K562 (cell line): ENCODE measurements at regions not wholly inside any gene's neighbourhood (a gene's known extent, or its start where the extent isn't known, plus 50 kb on each side); places are given as distances from the start of the nearest gene placed in this dataset.

ENCODE experiments used
- ATAC-seq: fragments of 200-7000 bp; cut with Tn5 transposase; 3 replicates; pipeline ENCODE4 v1.9.1; 2020; ENCODE audit warnings: moderate library complexity
- BruUV-seq: library from RNA; stranded (reverse); fragments of 400-500 nt; replicated peaks from 2 replicates; lab custom pipeline; 2021; lab: Mats Ljungman, UMichigan
- CTCF ChIA-PET: fragments of 300-600 bp; formaldehyde crosslinking; extraction: SDS; loops from one replicate; lab custom pipeline; 2021; ENCODE audit warnings: low intra/inter-chr PET ratio; lab: Yijun Ruan, JAX
- POLR2A ChIA-PET: fragments of 300-600, 350-650 bp; sonication (Branson Sonifier 250); formaldehyde crosslinking; extraction: SDS; loops from one replicate; lab custom pipeline; 2021; ENCODE audit warnings: antibody characterized with exemption, inconsistent platforms; lab: Yijun Ruan, JAX
- DNase-seq, 4 experiments: peaks; one replicate each; pipeline versions ENCODE4 v3.0.0 to v3.0.0-alpha.2; 2011 to 2018; ENCODE audit warnings: low spot score in 3 of 4, mixed read lengths in 3 of 4; ENCODE audit errors: extremely low read depth in 1 of 4
- FAIRE-seq: peaks from 2 replicates; lab custom pipeline; 2011; peaks lifted over from hg19 to GRCh38; lab: Jason Lieb, UNC
- H2AFZ ChIP-seq: 2 replicates; pipeline ENCODE4 v1.6.0; 2011; ENCODE audit warnings: low read depth, low read length, control low read depth, inconsistent platforms
- H3K27ac ChIP-seq: fragments of 200-600 bp; 3 replicates; pipeline ENCODE4 v1.8.0; 2011; ENCODE audit warnings: low read depth, mild to moderate bottlenecking, control low read depth, inconsistent platforms, low read length, moderate library complexity, mixed read lengths; ENCODE audit errors: extremely low read depth
- H3K27me3 ChIP-seq, 2 experiments: fragments of 300-600 bp in 1 of 2; 2 replicates in 1 of 2; 3 replicates in 1 of 2; pipeline versions ENCODE4 v1.6.0 to v1.8.0; 2011; ENCODE audit warnings: inconsistent platforms in 2 of 2, low read length in 2 of 2, mild to moderate bottlenecking in 1 of 2, mixed read lengths in 1 of 2, moderate library complexity in 1 of 2; ENCODE audit not compliant: control insufficient read depth in 2 of 2, insufficient read depth in 2 of 2
- H3K36me3 ChIP-seq: fragments of 300-600 bp; 3 replicates; pipeline ENCODE4 v1.8.0; 2011; ENCODE audit warnings: mild to moderate bottlenecking, low read length, inconsistent platforms; ENCODE audit not compliant: control insufficient read depth, insufficient read depth
- H3K4me1 ChIP-seq, 2 experiments: fragments of 200-600 bp in 1 of 2; replicated peaks in 1 of 2; 2 replicates in 1 of 2; 3 replicates in 1 of 2; pipeline versions ENCODE4 v1.5.1 to v1.8.0; 2011; ENCODE audit warnings: inconsistent platforms in 2 of 2, low read length in 2 of 2, mild to moderate bottlenecking in 1 of 2, mixed read lengths in 1 of 2, moderate library complexity in 1 of 2; ENCODE audit not compliant: control insufficient read depth in 2 of 2, insufficient read depth in 2 of 2
- H3K4me2 ChIP-seq: 2 replicates; pipeline ENCODE4 v1.6.1; 2011; ENCODE audit warnings: low read length, control low read depth, inconsistent platforms, mixed read lengths; ENCODE audit not compliant: insufficient read depth
- H3K4me3 ChIP-seq: fragments of 200-600 bp; sonication (generic), shearing (Covaris generic); 2 replicates; pipeline ENCODE4 v1.5.1; 2016; ENCODE audit warnings: control low read depth, inconsistent platforms
- H3K79me2 ChIP-seq: fragments of 200-600 bp; 3 replicates; pipeline ENCODE4 v1.8.0; 2011; ENCODE audit warnings: low read length, inconsistent platforms; ENCODE audit not compliant: control insufficient read depth, insufficient read depth
- H3K9ac ChIP-seq, 2 experiments: 2 replicates each; pipeline versions ENCODE4 v1.6.0 to v1.6.1; 2011; ENCODE audit warnings: low read depth in 2 of 2, low read length in 2 of 2, control low read depth in 1 of 2, inconsistent platforms in 1 of 2, mild to moderate bottlenecking in 1 of 2, mixed read lengths in 1 of 2; ENCODE audit not compliant: insufficient read depth in 1 of 2
- H3K9me1 ChIP-seq: one replicate; pipeline ENCODE4 v1.6.0; 2011; ENCODE audit warnings: inconsistent platforms, mild to moderate bottlenecking, low read length, moderate library complexity; ENCODE audit not compliant: control insufficient read depth, insufficient read depth
- H3K9me3 ChIP-seq: replicated peaks from 2 replicates; pipeline ENCODE4 v1.5.1; 2011; ENCODE audit warnings: low read depth, low read length, inconsistent platforms; ENCODE audit not compliant: control insufficient read depth, insufficient read depth
- H4K20me1 ChIP-seq: replicated peaks from 2 replicates; pipeline ENCODE4 v1.6.1; 2011; ENCODE audit warnings: low read length, inconsistent platforms, mixed read lengths; ENCODE audit not compliant: control insufficient read depth, insufficient read depth
- ARNT ChIP-seq, 2 experiments: fragments of 450-650 bp; IDR thresholded peaks; 2 replicates each; pipeline ENCODE4 v1.6.1; 2016; ENCODE audit warnings: mild to moderate bottlenecking in 1 of 2
- BCL6 ChIP-seq: fragments of 250-450 bp; sonication (Bioruptor Pico); IDR thresholded peaks from 2 replicates; pipeline ENCODE4 v1.4.0; 2020
- EP400 ChIP-seq: fragments of 450-650 bp; IDR thresholded peaks from 2 replicates; pipeline ENCODE4 v1.6.1; 2017; ENCODE audit warnings: antibody characterized with exemption, mild to moderate bottlenecking, moderate library complexity
- IRF2 ChIP-seq: sonication (generic); formaldehyde crosslinking; IDR thresholded peaks from 2 replicates; pipeline ENCODE4 v1.8.1; 2022; ENCODE audit warnings: mild to moderate bottlenecking, missing genetic modification reagents
- KLF13 ChIP-seq: fragments of 450-650 bp; IDR thresholded peaks from 2 replicates; pipeline ENCODE4 v1.6.1; 2016; ENCODE audit warnings: missing genetic modification characterization, low read depth, mild to moderate bottlenecking, missing compliant biosample characterization, moderate library complexity, borderline replicate concordance
- MAFK ChIP-seq: IDR thresholded peaks from 2 replicates; pipeline ENCODE4 v1.6.1; 2011; ENCODE audit warnings: low read length, improper control_type of control experiment
- MEIS2 ChIP-seq: fragments of 450-650 bp; IDR thresholded peaks from 2 replicates; pipeline ENCODE4 v1.6.1; 2014; ENCODE audit warnings: mild to moderate bottlenecking; ENCODE audit not compliant: partially characterized antibody
- NCOA1 ChIP-seq: fragments of 450-650 bp; IDR thresholded peaks from 2 replicates; pipeline ENCODE4 v1.6.1; 2016; ENCODE audit warnings: low read depth
- SMAD4 ChIP-seq: fragments of 250-450 bp; sonication (Bioruptor Pico); conservative IDR thresholded peaks from 2 replicates; pipeline ENCODE4 v1.8.0; 2021; ENCODE audit warnings: inconsistent platforms, mild to moderate bottlenecking, moderate library complexity
- WGBS: fragments of 100-300 bp; shearing (Covaris generic); methylation state at CpG from one replicate; pipeline ENCODE4 v1.1.6; 2016; ENCODE audit warnings: low coverage, mixed read lengths; ENCODE audit not compliant: insufficient coverage; ENCODE audit errors: missing lambda C conversion rate; 5-methylcytosine and 5-hydroxymethylcytosine counted together
- in situ Hi-C: fragments of 300-500 bp; cut with MboI; formaldehyde crosslinking; loops from 4 replicates; pipeline ENCODE4 v1.15.0; 2018; ENCODE audit warnings: inconsistent platforms, mixed read lengths
- intact Hi-C: fragments of 100-400 bp; cut with micrococcal nuclease; formaldehyde crosslinking; loops from 2 replicates; pipeline ENCODE4 v1.14.2; 2022
- TF ChIP-seq, protein P1 (sequence below), 2 experiments: IDR thresholded peaks; 2 replicates each; pipeline ENCODE4 v1.6.1; 2012; ENCODE audit warnings: improper control_type of control experiment in 2 of 2, low read depth in 2 of 2, low read length in 2 of 2, borderline replicate concordance in 1 of 2
- TF ChIP-seq, protein P2 (sequence below): fragments of 450-650 bp; IDR thresholded peaks from 2 replicates; pipeline ENCODE4 v1.7.0; 2016; ENCODE audit warnings: borderline replicate concordance
- TF ChIP-seq, protein P3 (sequence below): sonication (generic); formaldehyde crosslinking; IDR thresholded peaks from 2 replicates; pipeline ENCODE4 v1.8.0; 2022; ENCODE audit warnings: mild to moderate bottlenecking, low read depth, missing genetic modification reagents
- TF ChIP-seq, protein P4 (sequence below): fragments of 450-650 bp; formaldehyde crosslinking; IDR thresholded peaks from 2 replicates; pipeline ENCODE4 v1.4.0; 2020; ENCODE audit warnings: mild to moderate bottlenecking, mixed read lengths
- TF ChIP-seq, protein P5 (sequence below): sonication (generic); formaldehyde crosslinking; IDR thresholded peaks from 2 replicates; pipeline ENCODE4 v1.8.0; 2022; ENCODE audit warnings: mild to moderate bottlenecking, missing genetic modification reagents

DNA sequence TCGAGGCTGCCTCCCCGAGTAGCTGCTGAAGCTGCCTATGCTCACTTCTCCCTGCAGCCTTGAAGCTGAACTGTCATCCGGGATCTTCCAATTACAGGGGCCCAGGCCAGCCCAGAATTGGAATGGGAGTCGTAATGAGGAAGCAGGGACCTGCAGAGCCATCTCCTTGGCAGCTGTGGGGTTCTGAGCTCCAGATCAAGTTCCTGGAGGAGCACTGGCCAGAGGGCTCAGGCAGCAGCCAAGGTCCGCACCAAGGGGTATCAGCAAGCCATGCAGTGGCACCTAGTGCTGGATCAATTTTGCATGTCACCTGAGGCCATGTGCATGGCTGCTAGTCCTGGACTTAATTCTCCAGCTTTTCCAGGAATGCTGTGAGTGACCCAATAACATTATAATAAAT lies 163.2 kb upstream of the TSHZ2 start:
- H3K9me3 ChIP-seq = no peaks in the 10 kb centered on the region
- H2AFZ ChIP-seq = no peak overlapping the region
- H3K4me2 ChIP-seq = no peak overlapping the region
- intact Hi-C loops = no loop called here
- no peaks in the 10 kb centered on the region for H3K4me1 ChIP-seq
- POLR2A ChIA-PET = interaction anchor here (0.9 kb wide), 1 partner anchor 11 kb away, joined by 3 read pairs; no protein-coding TSS in a partner anchor
- BruUV-seq = no TSS peak
- H3K9ac ChIP-seq = no peak overlapping the region
- no peak for DNase-seq
- no peak overlapping the region for H3K27ac ChIP-seq
- in situ Hi-C loops = no loop called here
- no peaks in the 10 kb centered on the region for H4K20me1 ChIP-seq
- no peak for ATAC-seq
- FAIRE-seq = no peak
- WGBS = 0% methylated on average over 5 of the region's 5 CpGs
- H3K36me3 ChIP-seq = no peaks in the 10 kb centered on the region
- H3K4me3 ChIP-seq = no peak overlapping the region
- no peaks in the 10 kb centered on the region for H3K27me3 ChIP-seq
- CTCF ChIA-PET = no interaction called here
- no peaks in the 10 kb centered on the region for H3K9me1 ChIP-seq
- no peaks in the 10 kb centered on the region for H3K79me2 ChIP-seq
- TF ChIP-seq BCL6 (CRISPR knock-in tag) = no peak
- no peak for TF ChIP-seq KLF13 (tag)
- TF ChIP-seq MAFK = no peak
- no peak for TF ChIP-seq EP400
- TF ChIP-seq, protein P1, sequence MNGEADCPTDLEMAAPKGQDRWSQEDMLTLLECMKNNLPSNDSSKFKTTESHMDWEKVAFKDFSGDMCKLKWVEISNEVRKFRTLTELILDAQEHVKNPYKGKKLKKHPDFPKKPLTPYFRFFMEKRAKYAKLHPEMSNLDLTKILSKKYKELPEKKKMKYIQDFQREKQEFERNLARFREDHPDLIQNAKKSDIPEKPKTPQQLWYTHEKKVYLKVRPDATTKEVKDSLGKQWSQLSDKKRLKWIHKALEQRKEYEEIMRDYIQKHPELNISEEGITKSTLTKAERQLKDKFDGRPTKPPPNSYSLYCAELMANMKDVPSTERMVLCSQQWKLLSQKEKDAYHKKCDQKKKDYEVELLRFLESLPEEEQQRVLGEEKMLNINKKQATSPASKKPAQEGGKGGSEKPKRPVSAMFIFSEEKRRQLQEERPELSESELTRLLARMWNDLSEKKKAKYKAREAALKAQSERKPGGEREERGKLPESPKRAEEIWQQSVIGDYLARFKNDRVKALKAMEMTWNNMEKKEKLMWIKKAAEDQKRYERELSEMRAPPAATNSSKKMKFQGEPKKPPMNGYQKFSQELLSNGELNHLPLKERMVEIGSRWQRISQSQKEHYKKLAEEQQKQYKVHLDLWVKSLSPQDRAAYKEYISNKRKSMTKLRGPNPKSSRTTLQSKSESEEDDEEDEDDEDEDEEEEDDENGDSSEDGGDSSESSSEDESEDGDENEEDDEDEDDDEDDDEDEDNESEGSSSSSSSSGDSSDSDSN (IDR thresholded peaks at IDR 0.05; ENCODE audit: borderline replicate concordance in 1 of 2, low read depth in 2 of 2, low read length in 2 of 2) = no peak
- TF ChIP-seq IRF2 (CRISPR knock-in tag) = no peak
- TF ChIP-seq ARNT (IDR thresholded peaks at IDR 0.05) = no peak
- TF ChIP-seq, protein P2, sequence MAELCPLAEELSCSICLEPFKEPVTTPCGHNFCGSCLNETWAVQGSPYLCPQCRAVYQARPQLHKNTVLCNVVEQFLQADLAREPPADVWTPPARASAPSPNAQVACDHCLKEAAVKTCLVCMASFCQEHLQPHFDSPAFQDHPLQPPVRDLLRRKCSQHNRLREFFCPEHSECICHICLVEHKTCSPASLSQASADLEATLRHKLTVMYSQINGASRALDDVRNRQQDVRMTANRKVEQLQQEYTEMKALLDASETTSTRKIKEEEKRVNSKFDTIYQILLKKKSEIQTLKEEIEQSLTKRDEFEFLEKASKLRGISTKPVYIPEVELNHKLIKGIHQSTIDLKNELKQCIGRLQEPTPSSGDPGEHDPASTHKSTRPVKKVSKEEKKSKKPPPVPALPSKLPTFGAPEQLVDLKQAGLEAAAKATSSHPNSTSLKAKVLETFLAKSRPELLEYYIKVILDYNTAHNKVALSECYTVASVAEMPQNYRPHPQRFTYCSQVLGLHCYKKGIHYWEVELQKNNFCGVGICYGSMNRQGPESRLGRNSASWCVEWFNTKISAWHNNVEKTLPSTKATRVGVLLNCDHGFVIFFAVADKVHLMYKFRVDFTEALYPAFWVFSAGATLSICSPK = no peak
- TF ChIP-seq, protein P3, sequence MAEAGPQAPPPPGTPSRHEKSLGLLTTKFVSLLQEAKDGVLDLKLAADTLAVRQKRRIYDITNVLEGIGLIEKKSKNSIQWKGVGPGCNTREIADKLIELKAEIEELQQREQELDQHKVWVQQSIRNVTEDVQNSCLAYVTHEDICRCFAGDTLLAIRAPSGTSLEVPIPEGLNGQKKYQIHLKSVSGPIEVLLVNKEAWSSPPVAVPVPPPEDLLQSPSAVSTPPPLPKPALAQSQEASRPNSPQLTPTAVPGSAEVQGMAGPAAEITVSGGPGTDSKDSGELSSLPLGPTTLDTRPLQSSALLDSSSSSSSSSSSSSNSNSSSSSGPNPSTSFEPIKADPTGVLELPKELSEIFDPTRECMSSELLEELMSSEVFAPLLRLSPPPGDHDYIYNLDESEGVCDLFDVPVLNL (CRISPR knock-in tag) = no peak
- TF ChIP-seq MEIS2 = no peak
- TF ChIP-seq, protein P4, sequence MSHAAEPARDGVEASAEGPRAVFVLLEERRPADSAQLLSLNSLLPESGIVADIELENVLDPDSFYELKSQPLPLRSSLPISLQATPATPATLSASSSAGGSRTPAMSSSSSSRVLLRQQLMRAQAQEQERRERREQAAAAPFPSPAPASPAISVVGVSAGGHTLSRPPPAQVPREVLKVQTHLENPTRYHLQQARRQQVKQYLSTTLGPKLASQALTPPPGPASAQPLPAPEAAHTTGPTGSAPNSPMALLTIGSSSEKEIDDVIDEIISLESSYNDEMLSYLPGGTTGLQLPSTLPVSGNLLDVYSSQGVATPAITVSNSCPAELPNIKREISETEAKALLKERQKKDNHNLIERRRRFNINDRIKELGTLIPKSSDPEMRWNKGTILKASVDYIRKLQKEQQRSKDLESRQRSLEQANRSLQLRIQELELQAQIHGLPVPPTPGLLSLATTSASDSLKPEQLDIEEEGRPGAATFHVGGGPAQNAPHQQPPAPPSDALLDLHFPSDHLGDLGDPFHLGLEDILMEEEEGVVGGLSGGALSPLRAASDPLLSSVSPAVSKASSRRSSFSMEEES = no peak
- TF ChIP-seq, protein P5, sequence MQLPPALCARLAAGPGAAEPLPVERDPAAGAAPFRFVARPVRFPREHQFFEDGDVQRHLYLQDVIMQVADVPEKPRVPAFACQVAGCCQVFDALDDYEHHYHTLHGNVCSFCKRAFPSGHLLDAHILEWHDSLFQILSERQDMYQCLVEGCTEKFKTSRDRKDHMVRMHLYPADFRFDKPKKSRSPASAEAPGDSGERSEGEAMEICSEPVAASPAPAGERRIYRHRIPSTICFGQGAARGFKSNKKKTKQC (CRISPR knock-in tag) = no peak
- no peak for TF ChIP-seq NCOA1
- no peak for TF ChIP-seq SMAD4 (CRISPR knock-in tag)
